ENCODE measurements at regions not wholly inside any gene's neighbourhood (a gene's known extent, or its start where the extent isn't known, plus 50 kb on each side); places are given as distances from the start of the nearest gene placed in this dataset.
A peak's percentile ranks its signal among the peaks of the same experiment; 100 is the strongest.

DNA sequence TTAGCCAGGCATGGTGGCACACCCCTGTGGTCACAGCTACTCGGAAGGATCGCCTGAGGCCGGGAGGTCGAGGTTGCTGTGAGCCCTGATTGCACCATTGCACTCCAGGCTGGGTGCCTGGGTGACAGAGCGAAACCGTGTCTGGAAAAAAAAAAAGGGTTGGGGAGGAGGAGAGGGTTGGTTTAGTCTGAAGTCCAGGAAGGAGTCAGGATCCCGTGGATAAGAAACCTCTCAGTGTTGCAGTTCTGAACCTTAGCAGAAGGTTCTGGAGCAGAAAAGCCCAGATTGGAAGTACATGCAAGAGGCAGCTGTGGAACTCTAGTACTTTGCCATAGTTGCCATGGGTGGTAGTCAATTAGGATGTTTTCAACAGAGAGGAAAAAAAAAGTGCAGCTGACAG lies 125.2 kb upstream of the CPEB4 start:
- no peaks in the 10 kb centered on the region for H3K9me3 Mint-ChIP-seq
- no peaks in the 10 kb centered on the region for H3K36me3 Mint-ChIP-seq (ENCODE audit: low read depth)
- H3K4me1 Mint-ChIP-seq (ENCODE audit: low read depth): peaks cover 32% of the 10 kb centered on the region
- H3K27me3 Mint-ChIP-seq: peaks cover 5% of the 10 kb centered on the region
- intact Hi-C loops (cut with micrococcal nuclease): no loop called here
- H3K4me3 Mint-ChIP-seq: no peak overlapping the region
- no peak overlapping the region for H3K27ac Mint-ChIP-seq

DNA sequence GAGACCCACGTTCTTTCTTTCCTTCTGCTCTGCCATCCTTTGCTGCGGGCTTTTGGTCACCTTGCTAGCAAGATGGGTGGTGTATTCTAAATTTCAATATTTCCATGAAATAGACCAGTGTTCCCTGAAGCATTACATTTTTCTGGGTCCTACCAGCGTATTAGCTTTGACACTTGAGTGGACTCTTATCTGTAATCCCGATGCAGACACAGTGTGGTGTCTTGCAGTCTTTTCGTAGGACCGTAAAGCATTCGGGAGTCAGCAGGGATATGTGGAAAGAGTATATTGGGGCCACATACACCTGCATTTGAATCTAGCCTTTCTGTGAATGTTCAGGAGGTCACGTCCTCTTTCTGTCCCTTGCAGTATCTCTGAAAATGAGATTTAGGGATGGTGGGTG lies 124.7 kb upstream of the CPEB4 start:
- Mint-ChIP-seq H3K9me3 (no peaks in the 10 kb centered on the region), H3K4me1 (ENCODE audit: low read depth) (peaks cover 32% of the 10 kb centered on the region), H3K36me3 (ENCODE audit: low read depth) (no peaks in the 10 kb centered on the region), H3K4me3 (no peak overlapping the region), H3K27me3 (peaks cover 5% of the 10 kb centered on the region), H3K27ac (no peak overlapping the region)
- intact Hi-C loops (cut with micrococcal nuclease): no loop called here

DNA sequence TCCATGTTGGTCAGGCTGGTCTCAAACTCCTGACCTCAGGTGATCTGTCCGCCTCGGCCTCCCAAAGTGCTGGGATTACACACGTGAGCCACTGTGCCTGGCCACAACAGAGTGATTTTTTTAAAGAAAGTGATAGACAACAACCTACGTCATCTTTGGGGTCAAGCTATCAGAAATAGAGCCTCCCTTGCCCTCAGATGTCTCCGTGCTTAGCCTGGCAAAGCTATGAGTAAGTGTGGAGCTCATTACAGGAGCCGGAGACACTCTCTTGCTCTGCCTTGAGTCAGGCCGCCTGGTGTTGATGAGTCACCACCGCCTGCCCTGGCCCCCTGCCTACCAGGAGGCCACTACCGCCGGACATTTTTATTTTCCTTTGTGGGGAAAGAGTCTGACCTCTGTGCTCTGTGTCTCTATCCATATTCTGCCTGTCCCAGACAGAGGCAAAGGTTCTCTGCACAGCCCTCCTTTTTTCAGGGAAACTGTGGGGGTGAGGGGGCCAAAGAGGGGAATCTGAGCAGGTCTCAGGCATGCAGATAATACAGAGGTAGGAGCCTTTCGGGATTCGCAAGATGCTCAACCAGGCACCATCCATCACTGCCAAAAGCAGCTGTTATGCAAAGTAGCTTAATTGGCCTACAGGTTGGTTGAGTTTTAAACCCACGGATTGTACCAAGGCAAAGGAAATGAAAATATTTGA lies 123.7 kb upstream of the CPEB4 start:
- H3K9me3 Mint-ChIP-seq: no peaks in the 10 kb centered on the region
- peak overlapping the region; percentile 18 for H3K27ac Mint-ChIP-seq
- peaks cover 32% of the 10 kb centered on the region for H3K4me1 Mint-ChIP-seq (ENCODE audit: low read depth)
- H3K27me3 Mint-ChIP-seq: peaks cover 5% of the 10 kb centered on the region
- intact Hi-C loops (cut with micrococcal nuclease): no loop called here
- H3K36me3 Mint-ChIP-seq (ENCODE audit: low read depth): no peaks in the 10 kb centered on the region
- no peak overlapping the region for H3K4me3 Mint-ChIP-seq

DNA sequence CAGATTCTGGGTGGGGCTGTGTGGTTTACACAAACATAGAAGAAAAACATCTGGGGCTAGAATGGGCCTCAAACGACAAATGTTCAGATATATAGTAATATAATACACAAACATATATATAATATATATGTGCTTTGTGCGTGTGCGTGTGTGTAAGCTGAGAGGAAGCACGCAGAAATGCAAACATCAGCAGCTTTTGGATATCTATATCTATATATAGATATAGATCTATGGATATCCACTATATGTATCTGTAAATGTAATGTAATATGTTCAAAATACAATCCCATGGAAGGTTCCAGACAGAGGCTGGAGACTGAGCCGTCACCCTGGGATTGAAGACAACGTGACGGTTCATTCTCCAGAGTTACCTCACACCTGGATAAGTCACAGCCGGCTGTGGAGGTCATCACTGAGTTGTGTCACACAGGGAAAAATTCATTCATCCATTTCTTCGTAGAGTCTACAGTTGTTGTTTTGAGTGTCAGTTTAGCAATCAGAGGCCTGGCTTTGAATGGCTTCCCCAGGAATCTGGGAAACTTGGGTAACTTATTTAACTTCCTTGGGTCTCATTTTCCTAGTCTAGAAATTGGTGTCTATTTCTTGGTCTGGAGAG lies 123.0 kb upstream of the CPEB4 start:
- Mint-ChIP-seq H3K4me1 (ENCODE audit: low read depth) (peaks cover 31% of the 10 kb centered on the region), H3K27me3 (peaks cover 5% of the 10 kb centered on the region), H3K4me3 (no peak overlapping the region), H3K27ac (no peak overlapping the region), H3K36me3 (ENCODE audit: low read depth) (no peaks in the 10 kb centered on the region), H3K9me3 (no peaks in the 10 kb centered on the region)
- intact Hi-C loops (cut with micrococcal nuclease): no loop called here

DNA sequence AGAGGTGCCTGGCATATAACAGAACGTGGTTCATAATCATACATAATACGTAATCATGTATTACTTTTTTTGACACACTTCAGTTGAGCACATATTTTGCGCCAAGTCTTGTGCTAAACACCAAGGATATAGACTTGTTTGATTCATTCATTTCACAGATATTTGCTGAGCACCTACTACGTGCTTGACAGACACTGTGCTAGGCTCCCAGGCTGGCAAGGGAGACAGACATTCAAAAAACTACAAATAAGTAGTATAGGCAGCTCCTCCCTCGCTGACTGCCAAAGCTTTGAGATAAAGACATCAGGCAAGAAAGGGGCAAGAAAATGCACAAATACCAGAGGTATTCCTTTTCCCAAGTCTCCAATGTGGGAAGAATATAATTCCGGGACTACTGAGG lies 122.5 kb upstream of the CPEB4 start:
- Mint-ChIP-seq H3K27me3 (peaks cover 5% of the 10 kb centered on the region), H3K4me1 (ENCODE audit: low read depth) (peaks cover 31% of the 10 kb centered on the region), H3K36me3 (ENCODE audit: low read depth) (no peaks in the 10 kb centered on the region), H3K9me3 (no peaks in the 10 kb centered on the region), H3K4me3 (no peak overlapping the region), H3K27ac (peak overlapping the region; percentile 8)
- intact Hi-C loops (cut with micrococcal nuclease): no loop called here

DNA sequence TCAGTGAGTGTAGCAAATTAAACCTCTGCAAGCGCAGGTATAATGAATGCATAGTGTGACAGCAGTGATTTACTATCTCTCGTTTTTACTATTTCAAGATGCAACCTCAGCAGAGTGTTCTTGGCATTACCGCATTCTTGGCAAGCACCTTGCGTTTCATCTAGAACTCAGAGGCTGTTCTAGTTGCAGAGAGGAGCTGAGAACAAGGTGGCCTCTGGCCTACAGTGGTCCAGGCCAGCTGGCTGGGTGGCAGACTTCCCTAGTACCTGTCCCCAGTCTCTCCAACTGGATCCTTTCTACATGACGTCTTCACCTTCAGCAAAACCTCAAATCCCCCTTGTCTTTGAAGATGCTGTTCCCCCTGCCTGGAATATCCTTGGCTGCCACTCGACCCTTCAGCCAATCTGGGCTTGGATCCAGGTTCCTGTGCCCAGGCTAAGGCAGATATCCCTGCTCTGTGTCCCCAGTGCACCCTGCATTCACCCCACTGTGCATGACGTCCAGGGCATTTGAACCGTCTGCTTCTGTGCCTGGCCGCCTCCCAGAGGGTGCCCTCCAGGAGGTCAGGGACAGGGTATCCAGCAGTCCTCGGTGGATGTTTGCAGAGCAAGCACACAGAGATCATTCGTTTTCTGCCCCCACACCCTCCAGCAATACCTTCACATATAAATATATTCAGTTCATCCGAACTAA lies 120.4 kb upstream of the CPEB4 start:
- intact Hi-C loops (cut with micrococcal nuclease): no loop called here
- peaks cover 33% of the 10 kb centered on the region for H3K4me1 Mint-ChIP-seq (ENCODE audit: low read depth)
- no peaks in the 10 kb centered on the region for H3K36me3 Mint-ChIP-seq (ENCODE audit: low read depth)
- no peaks in the 10 kb centered on the region for H3K9me3 Mint-ChIP-seq
- H3K27ac Mint-ChIP-seq: no peak overlapping the region
- H3K4me3 Mint-ChIP-seq: no peak overlapping the region
- H3K27me3 Mint-ChIP-seq: no peaks in the 10 kb centered on the region

DNA sequence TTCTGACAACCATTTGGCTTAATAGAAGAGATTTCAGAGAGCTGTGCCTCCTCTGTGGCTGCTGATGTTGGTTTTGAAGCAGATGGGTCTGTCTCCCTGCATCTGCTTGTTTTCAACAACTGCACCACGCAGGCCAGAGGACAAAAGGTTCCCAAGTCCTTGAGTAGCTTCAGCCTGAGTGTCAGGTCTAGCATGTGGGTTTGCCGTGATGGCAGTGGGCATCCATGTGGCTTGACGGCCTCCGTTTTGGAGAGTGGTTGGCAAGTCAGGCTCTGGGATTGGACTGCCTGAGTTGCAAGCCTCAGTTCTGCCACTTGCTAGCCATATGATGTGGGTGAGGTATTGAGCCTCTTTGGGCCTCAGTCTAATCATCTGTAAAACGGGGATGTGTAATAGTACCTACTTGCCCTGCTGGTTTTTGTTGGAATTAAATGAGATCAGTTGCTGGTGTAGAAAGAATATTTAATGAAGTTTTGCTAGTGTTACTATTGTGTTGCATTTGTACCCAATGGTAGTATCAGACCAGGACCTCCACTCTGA lies 119.8 kb upstream of the CPEB4 start:
- Mint-ChIP-seq H3K36me3 (ENCODE audit: low read depth) (no peaks in the 10 kb centered on the region), H3K4me3 (no peak overlapping the region), H3K27ac (no peak overlapping the region), H3K9me3 (no peaks in the 10 kb centered on the region), H3K27me3 (no peaks in the 10 kb centered on the region), H3K4me1 (ENCODE audit: low read depth) (peaks cover 30% of the 10 kb centered on the region)
- intact Hi-C loops (cut with micrococcal nuclease): no loop called here

DNA sequence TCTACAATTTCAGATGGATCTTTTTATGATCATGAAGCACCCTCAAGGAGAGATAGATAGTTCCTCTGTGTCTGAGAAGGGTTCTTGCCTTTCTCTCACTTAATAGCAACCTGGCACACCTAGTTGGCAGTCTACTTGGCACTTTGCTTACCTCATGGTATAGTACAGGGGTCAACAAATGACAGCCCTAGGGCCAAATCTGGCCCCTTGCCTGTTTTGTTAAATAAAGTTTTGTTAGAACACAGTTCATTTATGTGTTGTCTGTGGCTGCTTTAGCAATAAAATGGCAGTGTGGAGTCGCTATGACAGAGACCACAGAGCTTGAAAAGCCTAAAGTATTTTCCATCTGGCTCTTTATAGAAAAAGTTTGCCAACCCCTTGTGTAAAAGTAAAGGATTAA lies 119.3 kb upstream of the CPEB4 start:
- H3K9me3 Mint-ChIP-seq: no peaks in the 10 kb centered on the region
- no peaks in the 10 kb centered on the region for H3K27me3 Mint-ChIP-seq

DNA sequence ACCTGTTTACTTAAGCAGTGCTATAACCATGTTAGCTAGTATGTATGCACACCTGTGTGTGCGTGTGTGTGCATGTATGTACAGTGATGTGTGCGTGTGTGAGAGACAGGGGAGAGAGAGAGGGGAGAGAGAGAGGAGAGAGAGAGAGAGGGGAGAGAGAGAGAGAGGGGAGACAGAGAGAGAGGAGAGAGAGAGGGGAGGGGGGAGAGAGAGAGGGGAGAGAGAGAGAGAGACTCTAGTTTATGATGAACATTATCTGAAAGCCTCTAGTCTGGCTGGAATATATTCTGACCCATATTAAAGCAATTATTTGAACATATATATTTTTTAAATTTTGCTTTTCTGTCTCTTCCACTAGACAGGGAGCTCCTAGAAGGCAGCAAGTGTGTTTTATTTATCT lies 117.5 kb upstream of the CPEB4 start:
- Mint-ChIP-seq H3K36me3 (ENCODE audit: low read depth) (no peaks in the 10 kb centered on the region), H3K4me1 (ENCODE audit: low read depth) (peaks cover 35% of the 10 kb centered on the region), H3K9me3 (no peaks in the 10 kb centered on the region), H3K4me3 (no peak overlapping the region), H3K27ac (no peak overlapping the region), H3K27me3 (no peaks in the 10 kb centered on the region)
- intact Hi-C loops (cut with micrococcal nuclease): no loop called here

More for the DNA sequence above, 119.3 kb upstream of the CPEB4 start:
- intact Hi-C loops (cut with micrococcal nuclease): no loop called here
- Mint-ChIP-seq H3K4me3 (no peak overlapping the region), H3K36me3 (ENCODE audit: low read depth) (no peaks in the 10 kb centered on the region), H3K27ac (no peak overlapping the region), H3K4me1 (ENCODE audit: low read depth) (peaks cover 30% of the 10 kb centered on the region)

DNA sequence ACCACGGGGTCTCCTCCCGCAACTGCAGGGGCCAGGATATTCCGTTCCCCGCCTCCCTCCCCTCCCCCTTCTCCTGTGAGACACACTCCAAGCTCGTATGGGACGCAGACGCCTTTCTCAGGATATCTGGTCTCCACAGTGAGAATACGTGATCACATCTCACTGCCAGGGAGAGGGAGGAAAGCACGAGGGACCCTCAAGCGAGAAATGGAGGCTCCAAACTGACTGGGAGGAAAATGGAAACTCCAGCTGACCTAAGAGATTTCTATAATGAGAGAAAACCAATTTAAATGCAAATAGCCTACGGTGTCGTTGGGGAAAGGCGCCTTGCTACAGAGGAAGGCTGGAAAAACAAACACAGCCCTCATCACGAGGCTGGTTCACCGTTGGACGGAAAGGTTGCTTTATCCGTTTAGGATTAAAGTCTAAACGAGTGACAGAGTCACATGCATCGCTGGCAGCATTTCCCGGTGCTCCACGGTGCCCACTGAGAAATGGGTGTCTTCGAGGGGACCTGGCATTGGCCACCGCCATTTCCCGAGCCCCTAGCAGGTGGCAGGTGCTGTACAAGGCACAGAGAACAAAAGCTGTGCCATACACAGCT lies 116.9 kb upstream of the CPEB4 start:
- H3K27me3 Mint-ChIP-seq: no peaks in the 10 kb centered on the region
- intact Hi-C loops (cut with micrococcal nuclease): no loop called here
- no peak overlapping the region for H3K4me3 Mint-ChIP-seq
- peaks cover 36% of the 10 kb centered on the region for H3K4me1 Mint-ChIP-seq (ENCODE audit: low read depth)
- H3K9me3 Mint-ChIP-seq: no peaks in the 10 kb centered on the region
- H3K27ac Mint-ChIP-seq: no peak overlapping the region
- no peaks in the 10 kb centered on the region for H3K36me3 Mint-ChIP-seq (ENCODE audit: low read depth)

DNA sequence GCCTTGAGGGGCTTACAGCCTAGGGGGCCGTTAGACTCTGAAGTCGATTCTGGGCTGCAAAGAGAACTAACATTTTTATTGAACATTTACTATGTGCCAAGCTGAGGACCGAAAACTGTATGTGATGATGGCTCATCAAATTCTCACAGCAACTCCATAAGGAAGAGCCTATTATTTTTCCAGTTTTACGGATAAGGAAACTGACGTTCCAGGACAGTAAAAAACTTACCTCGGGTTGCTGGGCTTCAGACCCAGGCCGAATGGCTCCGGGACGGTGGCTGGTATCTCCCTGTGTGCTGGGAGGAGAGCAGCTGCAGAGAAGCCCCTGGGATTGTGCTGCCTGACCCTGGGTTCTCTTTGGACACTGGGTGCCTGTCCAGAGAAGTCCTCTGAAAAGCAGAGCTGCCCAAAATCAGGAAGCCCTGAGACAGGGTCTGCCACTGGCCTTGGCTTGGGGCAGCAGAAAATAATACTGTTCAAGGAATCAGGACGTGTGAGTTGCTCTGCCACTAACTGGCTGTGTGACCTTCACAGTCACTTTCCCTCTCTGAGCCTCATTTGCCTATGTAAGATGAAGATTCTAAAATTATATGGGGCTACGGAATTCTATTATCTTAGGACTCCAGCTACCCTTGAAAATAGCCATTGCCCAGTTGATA lies 116.3 kb upstream of the CPEB4 start:
- intact Hi-C loops (cut with micrococcal nuclease): no loop called here
- H3K4me3 Mint-ChIP-seq: no peak overlapping the region
- H3K27ac Mint-ChIP-seq: peak overlapping the region; percentile 36
- H3K27me3 Mint-ChIP-seq: no peaks in the 10 kb centered on the region
- H3K36me3 Mint-ChIP-seq (ENCODE audit: low read depth): no peaks in the 10 kb centered on the region
- H3K9me3 Mint-ChIP-seq: no peaks in the 10 kb centered on the region
- H3K4me1 Mint-ChIP-seq (ENCODE audit: low read depth): peaks cover 35% of the 10 kb centered on the region

DNA sequence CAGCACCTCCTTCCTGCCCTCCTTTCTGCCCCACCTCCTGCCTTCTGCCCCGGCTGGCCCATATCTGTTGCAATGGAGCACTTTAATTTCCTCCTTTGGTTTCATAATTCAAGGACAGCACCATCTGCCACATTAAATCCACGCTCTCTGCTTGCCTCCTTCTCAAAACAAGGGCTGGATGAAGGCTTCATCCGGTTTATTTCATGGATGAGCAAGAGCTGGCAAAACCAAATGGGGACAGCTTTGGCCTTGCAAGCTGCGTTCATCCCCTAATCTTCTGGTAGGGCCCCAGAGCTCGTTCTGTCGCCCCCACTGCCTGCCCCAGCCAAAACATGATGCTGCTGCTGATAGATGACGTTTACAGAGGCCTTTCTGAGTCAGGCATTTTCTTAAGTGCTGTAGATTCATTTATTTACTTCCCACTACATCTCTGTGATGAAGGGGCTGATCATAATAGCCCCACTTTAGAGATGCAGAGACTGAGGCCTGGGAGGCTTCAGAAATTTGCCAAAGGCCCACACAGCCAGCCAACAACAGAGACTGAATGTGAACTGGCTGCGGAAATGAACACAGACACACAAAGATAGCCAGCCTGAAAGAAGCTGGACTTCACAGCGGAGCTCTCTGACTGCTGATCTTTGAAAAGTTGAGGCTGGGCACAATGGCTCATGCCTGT lies 115.6 kb upstream of the CPEB4 start:
- no peaks in the 10 kb centered on the region for H3K9me3 Mint-ChIP-seq
- H3K4me1 Mint-ChIP-seq (ENCODE audit: low read depth): peaks cover 41% of the 10 kb centered on the region
- H3K36me3 Mint-ChIP-seq (ENCODE audit: low read depth): no peaks in the 10 kb centered on the region
- peak overlapping the region; percentile 36 for H3K27ac Mint-ChIP-seq
- no peaks in the 10 kb centered on the region for H3K27me3 Mint-ChIP-seq
- intact Hi-C loops (cut with micrococcal nuclease): no loop called here
- H3K4me3 Mint-ChIP-seq: no peak overlapping the region

DNA sequence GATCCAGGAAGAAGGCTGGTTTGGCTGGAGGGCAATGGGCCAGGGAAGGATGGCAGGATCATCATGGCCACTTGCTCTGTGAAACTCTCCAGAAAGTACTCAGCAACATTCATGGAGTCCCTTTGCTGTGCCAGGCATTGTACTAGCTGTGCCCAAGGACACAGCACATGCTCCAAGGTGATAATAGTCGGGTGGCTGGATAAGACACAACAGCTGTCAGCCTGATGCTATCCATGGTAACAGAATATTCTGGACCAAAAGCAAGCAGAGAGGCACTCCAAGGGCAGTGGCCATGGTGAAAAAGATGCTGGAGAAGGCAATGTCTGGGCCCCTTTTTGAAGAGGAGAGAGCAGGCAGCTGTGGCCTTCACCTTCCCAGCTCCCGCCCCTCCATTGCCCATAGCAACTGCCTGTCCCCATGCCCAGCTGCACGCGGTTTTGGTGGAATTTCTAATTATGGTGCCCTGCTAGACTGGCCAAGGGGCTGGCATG lies 113.8 kb upstream of the CPEB4 start:
- peaks cover 58% of the 10 kb centered on the region for H3K4me1 Mint-ChIP-seq (ENCODE audit: low read depth)
- H3K9me3 Mint-ChIP-seq: no peaks in the 10 kb centered on the region
- H3K27ac Mint-ChIP-seq: no peak overlapping the region
- intact Hi-C loops (cut with micrococcal nuclease): no loop called here
- no peak overlapping the region for H3K4me3 Mint-ChIP-seq
- no peaks in the 10 kb centered on the region for H3K36me3 Mint-ChIP-seq (ENCODE audit: low read depth)
- H3K27me3 Mint-ChIP-seq: no peaks in the 10 kb centered on the region

All from dendritic cell treated with granulocyte-macrophage colony-stimulating factor and Interleukin-4, amounts not matched to agents 40 ng/mL and 50 ng/mL, for 4 days (primary cell).